GM19467 (cell line): ENCODE measurements at regions not wholly inside any gene's neighbourhood (a gene's known extent, or its start where the extent isn't known, plus 50 kb on each side); places are given as distances from the start of the nearest gene placed in this dataset.

ENCODE experiments used
- ATAC-seq: cut with Tn5 transposase; IDR thresholded peaks from one replicate; pipeline ENCODE4 v1.9.1; 2021; ENCODE audit warnings: mild to moderate bottlenecking, moderate library complexity; ENCODE audit not compliant: unreplicated experiment

DNA sequence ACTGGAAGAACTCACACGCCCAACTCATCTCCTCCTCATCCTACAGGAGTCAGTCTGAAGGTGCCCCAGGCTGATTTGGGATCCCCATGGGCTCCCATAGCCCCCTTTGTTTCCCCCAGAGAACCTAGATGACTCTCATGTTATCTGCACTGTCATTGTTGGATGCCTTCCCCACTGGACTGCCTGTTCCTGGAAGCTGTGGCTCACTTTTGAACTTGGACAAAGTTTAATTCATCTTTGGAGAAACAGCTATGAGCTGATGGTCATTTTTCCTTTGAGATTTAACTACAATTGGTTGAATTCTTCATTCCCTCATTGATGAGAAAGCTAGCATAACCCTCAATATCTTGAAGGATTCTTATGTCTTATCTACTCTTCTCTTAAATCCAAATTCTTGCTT lies 186.6 kb downstream of the SALL1 start:
- ATAC-seq: no peak

DNA sequence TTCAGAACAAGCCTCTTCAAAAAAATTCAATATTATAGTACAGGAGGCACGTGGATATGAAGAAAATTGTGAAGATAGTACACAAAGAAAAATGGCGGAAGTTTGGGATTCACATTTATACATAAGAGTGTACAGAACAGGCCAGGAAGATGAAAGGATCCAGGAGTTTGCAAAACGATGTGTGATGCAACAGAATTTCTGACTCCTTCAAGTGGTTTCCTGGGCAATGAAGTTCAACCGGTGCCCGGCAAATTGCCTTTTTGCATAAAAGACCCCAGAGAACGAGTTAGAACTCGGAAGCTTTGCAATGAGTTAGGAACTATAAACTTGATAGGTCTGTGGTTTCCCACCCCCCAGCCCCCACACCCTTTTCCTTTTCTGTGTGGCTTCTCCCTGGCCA lies 189.1 kb downstream of the SALL1 start:
- no peak for ATAC-seq

DNA sequence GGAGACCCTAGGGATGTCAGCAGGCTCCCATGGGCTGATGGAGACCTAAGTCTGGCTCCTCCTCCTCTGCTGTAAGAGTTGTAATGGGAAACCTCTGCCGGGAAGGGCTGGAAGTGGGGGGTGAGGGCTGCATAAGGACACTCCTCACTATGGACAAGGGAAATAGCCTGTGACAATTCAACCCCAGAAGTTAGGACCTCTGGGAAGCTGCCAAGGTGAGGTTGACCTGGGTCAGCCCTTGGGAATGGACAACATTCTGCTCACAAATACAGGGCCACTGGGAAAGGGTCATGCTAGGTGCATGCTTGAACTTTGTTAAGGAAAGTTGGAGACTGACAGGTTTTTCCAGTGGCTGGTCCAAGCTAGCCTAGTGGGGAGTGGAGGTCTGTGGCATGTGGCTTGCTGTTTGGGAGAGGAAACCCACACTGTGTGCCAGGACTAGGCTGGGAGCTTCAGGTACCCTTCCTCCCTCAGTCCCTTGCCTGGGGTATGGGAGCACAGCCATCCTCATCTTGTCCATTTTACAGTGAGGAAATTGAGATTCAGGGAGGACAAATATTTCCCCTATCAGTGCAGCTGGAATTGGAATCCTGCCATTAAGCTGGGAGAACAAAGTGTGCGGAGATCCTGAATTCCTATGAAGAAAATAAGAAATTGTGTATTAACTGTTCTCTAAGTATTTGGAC lies 190.4 kb downstream of the SALL1 start:
- no peak for ATAC-seq

DNA sequence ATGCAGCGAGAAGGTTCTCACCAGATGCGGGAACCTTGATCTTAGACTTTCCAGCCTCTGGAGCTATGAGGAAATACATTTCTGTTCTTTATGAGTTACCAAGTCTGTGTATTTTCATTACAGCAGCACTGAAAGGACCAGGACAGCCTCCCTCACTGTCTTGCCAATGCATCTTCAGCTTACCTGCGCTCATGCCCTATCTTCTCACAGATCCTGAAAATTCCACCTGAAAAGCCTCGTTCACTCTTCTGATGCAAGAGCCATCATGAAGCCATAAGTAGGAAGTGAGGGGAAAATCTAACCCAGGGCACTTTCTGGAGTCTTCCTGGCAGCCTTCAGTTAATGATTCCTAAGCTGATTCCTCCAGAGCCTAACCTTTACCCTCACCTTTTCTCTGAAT lies 194.0 kb downstream of the SALL1 start:
- no peak for ATAC-seq

DNA sequence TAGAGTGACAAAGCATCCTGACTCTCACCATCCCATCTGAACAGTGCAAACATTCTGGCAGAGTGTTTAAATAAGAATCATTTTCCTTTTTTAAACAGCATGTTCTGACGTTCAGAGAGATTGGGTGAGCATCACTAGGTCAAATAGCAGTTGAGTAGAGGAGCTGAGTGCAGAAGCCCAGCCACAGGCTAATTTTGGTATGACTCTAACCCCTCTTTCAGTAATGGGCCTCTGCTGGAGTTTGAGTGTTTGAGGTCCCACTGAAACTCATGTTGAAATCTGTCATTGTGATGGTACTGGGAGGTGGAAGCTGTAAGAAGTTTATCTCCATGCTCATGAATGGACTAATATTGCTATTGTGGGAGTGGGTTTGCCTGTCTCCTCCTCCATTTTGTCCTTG lies 194.4 kb downstream of the SALL1 start:
- no peak for ATAC-seq

DNA sequence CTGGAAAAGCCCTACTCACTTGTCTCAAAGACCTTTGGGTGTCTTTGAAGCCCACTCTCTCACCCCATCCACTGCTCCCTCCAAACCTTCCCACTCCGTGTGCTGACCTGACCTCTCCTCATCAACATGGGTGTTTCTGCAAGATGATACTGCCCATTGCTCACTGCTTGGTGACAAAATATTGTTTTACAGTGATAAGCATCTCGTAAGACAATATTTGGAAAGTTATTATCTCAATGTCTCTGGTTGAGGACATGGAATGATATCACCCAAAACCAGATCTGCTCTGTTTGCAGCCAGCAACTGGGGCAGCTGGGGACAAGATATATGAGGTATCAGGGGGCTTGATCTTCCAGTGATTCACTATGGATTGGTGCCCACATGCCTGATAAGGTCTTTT lies 195.8 kb downstream of the SALL1 start:
- no peak for ATAC-seq

DNA sequence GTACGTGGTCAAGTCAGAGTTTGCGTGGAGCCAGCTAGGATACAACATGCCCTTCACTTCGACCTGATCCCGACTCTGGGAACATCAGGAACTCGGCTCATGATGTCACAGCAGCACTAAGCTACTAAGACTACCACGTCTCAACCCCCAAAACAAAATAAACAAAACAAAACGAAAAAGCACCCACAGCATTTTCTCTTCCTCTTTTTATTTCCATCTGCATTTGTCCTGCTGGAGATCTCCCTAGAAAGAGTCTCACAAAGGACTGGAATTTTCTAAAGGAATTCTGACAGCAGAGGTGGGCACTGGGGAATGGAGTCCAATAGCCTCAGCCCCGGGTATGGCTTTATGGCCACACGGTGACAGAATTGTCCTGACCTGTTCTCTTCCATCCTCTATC lies 196.6 kb downstream of the SALL1 start:
- ATAC-seq: no peak

DNA sequence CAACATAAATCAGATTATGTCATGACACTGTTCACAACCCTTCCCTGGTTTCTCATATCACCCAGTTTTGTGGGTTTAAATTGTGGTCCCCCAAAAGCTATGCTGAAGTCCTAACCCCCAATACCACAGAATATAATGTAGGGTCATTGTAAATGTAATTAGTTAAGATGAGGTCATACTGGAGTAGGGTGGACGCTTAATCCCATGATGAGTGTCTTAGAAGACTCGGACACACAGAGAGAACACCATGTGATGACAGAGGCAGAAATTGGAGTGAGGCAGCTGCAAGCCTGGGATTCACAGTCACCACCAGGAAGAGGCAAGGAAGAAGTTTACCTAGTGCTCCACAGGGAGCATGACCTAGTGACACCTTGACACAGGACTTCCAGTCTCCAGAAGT lies 197.8 kb downstream of the SALL1 start:
- no peak for ATAC-seq

DNA sequence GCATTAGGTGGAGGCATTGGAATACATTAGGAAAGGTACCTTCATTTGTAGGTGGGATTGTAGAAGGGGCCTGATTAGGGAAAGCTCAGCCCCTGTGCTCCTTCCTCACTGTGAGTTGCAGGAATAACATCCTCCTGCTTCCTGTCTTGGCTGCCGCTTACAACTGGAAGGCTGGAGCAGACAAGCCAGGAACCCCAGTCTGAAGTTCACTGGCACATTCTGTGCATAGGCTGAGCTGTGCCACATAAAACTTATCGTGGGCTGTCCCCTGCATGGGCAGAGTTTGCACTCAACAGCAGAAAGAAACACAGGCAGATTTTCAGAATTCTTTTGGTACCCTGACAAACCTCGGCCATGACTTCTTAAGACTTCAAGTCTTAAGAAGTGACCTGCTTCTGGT lies 200.1 kb downstream of the SALL1 start:
- no peak for ATAC-seq

DNA sequence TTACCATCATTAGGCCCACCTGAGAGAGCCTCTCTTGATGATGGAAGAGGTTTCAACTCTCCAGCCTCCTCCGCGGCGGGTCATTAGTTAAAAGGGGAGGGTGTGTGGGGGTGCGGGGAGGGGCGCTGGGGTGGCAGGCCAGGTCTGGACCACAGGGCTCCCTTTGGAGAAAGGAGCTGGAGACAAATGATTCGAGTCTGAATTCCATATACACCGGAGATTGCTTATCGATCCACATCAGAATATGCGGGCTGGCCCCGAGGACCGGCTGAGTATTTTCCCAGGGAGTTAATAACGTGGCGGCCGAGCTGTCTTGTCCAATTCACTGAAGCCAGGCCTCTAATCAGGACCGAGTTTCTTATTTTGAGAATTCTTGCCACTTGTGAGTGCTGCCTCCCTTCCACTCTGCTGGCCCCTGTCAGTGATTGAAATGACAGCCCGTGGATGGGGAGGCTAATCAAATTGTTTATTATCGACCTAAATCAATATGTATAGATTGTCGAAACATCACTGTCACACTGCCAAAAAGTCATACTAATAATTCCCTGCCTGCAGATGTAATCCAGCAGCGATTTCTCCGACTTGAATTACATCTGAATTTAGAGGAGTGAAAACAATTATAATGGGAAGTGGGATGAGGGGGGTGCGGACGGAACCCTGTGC lies 202.7 kb downstream of the SALL1 start:
- ATAC-seq: no peak

DNA sequence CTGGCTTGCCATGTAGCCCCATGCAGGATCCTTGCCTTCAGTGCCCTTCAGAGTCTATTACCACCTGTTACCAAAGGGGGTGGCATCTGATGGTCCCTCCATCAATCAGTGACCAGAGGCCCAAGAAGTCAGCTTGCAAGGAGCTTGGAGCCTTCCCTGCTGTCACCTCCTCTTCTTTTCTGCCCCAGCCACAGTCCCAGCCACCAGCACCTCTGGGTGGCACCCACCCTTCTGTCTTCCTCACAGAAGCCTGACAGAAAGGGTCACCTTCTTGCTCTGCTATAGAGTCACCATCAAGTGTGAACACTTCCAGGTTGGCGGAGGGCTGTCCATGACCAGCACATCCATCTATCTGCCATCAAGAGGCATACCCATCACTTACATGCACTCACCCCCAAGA lies 203.2 kb downstream of the SALL1 start:
- ATAC-seq: no peak

DNA sequence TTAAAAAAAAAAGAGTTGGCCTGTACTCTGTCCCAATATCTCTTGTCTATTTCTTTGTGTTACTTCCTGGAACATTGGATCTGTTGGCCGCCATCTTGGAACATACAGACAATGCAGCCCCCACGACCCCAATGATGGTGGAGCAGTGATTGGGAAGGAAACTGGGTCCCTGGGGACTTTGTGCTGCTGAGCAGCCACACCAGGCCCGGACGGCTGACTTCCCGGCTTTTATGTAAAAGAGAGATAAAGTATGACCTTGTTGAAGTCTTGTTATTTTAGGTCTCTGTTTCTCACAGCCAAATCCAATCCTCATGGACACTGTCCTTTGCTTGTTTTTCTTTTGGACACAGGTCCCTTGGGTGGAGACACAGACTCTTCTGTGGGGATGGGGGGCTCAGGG lies 204.5 kb downstream of the SALL1 start:
- ATAC-seq: no peak

DNA sequence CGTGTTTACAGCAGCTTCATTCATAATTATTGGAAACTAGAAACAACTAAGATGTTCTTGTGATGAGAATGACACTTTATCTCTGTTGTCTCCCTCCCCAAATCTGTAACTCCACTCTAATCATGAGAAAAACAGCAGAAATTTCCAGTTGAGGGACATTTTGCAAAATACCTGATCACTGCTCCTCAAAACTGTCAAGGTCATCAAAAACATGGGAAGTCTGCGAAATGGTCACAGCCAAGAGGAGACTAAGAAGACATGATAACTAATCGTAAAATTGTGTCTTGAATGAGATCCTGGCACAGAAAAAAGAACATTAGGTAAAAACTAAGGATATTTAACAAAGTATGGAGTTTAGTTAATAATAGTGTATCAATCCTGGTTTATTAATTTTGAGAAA lies 204.2 kb downstream of the CYLD start:
- ATAC-seq: no peak

DNA sequence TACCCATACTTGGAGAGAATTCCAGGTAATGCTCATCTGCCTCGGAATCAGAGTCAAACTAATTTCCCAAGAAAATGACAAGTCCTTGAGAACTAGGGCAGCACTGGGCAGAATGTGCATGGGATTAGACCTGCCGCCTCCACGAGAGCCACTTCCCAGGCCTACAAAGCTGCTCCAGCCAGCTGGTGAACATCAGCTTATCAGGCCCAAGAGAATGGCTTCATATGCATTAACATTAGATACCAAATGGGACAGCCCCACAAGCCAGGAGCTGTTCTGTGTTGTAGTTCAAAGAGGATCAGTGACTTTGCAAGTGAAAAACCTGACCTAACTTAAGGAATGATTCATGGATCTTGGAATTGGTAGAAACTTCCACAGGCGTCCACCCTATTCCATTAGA lies 203.3 kb downstream of the CYLD start:
- ATAC-seq: no peak

DNA sequence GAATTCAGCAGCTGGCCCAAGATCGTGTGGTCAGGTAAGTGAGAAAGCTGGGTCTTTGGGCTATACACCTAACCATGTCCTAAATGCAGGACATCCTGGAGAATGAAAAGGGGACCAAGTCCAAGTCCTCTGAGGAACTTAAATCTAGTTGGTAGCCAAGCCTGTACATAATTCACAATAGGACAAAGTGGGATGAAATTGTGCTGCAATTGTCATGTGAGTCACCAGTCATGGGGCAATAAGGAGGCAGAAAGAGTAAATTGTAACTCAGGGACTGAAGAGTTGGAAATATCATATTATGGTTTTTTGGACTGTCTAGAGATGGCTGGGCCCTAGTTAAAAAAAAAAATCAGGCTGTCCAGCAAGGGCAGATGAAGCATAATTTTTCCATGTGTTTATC lies 202.6 kb downstream of the CYLD start:
- no peak for ATAC-seq

DNA sequence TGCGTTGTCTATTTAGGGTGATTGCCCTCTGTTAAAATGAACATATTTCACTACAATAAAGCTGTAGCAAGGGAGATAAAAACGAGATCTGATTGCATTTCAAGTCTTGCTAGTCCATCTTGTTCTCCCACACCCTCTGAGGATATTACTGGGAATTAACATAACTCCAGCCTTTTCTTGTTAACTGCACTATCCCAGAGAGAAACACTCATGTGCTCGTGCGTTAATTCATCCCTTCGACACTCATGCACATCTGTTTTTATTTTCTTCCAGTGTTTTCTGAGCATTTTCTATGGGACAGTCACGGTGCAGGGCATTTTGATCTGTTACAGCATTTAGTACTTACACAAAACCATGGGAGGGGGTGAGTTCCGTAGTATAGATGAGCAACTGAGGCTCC lies 202.1 kb downstream of the CYLD start:
- ATAC-seq: no peak

DNA sequence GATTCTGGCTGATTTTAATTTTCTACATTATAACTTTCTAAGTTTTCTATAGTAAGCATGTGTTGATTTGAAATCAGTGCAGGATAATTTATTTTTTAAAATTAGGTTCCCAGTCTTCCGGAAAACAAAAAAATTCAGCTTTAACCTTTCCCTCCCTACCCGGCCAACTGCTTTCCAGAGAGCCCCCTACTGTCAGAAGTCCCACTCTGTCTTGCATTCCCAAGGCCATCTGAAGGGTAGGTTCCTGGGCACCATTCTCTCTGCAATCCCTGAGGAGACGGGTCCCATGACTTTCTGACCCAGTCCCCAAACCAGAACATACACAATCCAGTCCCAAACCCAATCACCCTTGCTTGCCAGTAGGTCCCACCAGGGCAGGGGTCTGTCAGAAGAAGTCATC lies 200.3 kb downstream of the CYLD start:
- ATAC-seq: no peak

DNA sequence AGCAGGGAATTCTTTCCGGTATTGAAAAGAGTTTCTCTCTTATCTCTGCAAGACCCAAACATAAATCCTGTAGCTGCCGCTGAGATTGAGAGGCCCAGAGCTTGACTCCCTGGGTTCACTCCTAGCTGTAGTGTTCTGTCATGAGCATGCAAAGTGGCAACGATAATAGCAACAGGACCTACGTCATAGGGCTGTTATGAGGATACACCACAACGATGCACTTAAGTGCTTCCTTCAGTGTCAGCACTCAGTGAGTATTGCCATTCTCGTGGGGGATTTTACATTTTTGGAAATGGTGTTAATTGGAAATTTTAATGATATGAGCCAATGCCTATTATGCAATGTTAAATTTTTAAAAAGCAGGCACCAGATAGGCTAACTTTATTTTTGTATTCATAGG lies 199.8 kb downstream of the CYLD start:
- no peak for ATAC-seq

DNA sequence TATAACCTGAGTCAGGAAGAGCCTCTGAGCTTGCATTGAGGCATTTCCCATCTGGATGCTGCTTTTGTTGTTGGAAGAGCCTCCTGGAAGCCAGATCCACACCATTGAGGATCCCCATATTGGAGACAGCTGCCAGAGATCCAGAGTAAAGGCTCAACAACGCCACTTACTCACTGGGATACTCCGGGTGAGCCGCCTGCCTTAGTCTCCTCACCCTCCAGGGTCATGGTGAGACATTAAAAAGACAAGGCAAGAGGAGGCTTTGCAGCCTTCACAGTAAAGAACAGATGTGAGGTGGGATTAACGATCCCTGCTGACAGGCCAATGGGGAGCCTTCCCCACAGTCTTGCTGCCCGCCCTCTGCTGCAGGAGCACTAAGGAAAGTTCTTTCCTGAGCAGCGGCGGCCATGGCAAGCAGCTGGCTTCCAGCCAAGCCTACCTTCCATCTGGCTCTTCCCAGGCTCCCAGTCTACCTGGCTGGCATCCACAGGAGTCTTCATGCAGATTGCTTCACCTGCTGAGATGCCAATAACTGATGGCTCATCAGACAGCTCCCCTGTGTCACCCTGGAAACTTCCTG lies 198.5 kb downstream of the CYLD start:
- no peak for ATAC-seq

DNA sequence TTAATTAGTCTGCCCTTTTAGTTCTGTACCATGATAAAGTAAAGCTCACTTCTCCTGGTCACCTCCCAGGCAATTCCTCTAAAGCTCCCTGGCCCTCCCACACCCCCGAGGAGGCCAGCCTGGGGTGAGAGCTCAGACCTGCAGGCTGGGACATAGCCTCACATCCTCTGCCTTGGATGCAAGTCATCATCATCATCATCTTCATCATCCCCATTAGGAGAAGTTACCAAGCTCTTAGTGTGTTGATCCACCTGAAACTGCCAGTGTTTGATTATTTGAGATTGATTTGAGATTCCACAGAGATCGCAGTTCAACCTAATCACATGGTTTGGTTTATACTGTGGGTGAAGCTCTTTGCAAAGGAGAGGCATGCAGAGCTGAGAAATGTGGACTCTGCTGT lies 197.5 kb downstream of the CYLD start:
- ATAC-seq: no peak

DNA sequence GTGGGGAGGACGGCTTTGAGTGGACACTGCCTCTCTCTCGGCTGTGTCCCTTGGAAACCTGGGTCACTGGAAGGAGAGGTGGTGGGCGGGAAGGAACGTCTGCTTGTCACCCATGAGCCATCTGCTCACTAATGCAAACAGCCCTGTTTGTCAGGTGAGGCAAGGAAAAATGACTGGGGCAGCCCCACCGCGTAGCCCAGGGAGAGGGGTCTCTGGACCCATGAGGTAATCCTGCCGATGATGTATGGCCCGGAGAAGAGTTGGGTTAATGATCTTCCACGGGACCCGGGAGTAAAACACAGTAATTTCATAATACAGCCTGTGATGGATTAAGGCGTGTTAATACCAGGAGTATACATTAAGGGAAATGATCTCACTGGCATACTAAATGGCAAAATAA lies 197.0 kb downstream of the CYLD start:
- ATAC-seq: no peak

DNA sequence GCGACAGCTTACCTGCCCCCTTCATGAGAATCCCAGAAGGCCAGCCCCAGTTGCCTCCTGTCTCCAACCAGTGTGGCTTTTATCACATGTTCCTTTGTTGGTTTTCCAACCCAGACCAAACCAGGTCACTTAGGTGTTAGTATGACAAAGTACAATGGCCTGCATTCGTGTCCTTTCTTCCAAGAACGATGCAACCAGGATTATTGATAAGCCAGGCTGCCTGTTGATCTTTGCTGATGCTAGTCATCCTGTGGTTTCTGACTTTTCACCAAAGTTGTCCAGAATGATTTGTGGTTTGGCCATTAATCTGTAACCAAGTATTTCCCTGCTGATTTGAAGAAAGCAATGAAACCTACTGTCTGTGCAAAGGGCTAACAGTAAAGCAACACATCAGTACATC lies 191.4 kb downstream of the CYLD start:
- no peak for ATAC-seq
